ENCODE measurements at regions not wholly inside any gene's neighbourhood (a gene's known extent, or its start where the extent isn't known, plus 50 kb on each side); places are given as distances from the start of the nearest gene placed in this dataset.
"Not testable (repeated sequence)": the region's sequence is repeated elsewhere in the genome, so short reads cannot be mapped to it uniquely, and the experiment has no call there.

DNA sequence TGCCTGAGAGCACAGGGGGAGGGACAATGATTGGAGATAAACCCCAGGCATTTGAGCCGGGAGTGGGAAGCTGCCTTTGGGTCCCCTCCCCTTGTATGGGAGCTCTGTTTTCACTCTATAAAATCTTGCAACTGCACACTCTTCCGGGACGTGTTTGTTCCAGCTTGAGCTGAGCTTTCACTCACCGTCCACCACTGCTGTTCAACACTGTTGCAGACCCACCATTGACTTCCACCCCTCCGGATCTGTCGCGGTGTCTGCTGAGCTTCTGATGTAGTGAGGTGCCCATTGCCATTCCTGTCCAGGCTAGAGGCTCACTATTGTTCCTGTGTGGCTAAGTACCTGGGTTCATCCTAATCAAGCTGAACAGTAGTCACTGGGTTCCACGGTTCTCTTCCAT lies 231.6 kb upstream of the CWC22 start:
- Histone ChIP-seq H3K4me3 (no peak overlapping the region), H3F3A (ENCODE audit: insufficient read depth, low read depth) (no peaks in the 10 kb centered on the region), H4K20me1 (ENCODE audit: insufficient read depth) (no peaks in the 10 kb centered on the region), H3K27me3 (ENCODE audit: insufficient read depth, low read depth) (no peaks in the 10 kb centered on the region), H3K9me2 (ENCODE audit: insufficient read depth) (no peaks in the 10 kb centered on the region), H3K36me3 (ENCODE audit: low read depth) (no peaks in the 10 kb centered on the region), H3K9me3 (ENCODE audit: insufficient read depth, low read depth) (no peaks in the 10 kb centered on the region), H3K27ac (no peak overlapping the region), H3K4me1 (replicated peaks; ENCODE audit: insufficient read depth) (no peaks in the 10 kb centered on the region), H3K4me2 (no peak overlapping the region), H3K79me2 (ENCODE audit: low read depth) (no peaks in the 10 kb centered on the region), H2AFZ (no peak overlapping the region)
- ChIA-PET CTCF (no interaction called here), POLR2A (ENCODE audit: unreplicated experiment) (no interaction called here)
- no TSS peak for BruUV-seq (replicated peaks)
- no peak for TF ChIP-seq CTCF (conservative IDR thresholded peaks at IDR 0.05)
- no peak for TF ChIP-seq EZH2 (IDR thresholded peaks at IDR 0.05; ENCODE audit: low read depth)
- DNase-seq: no peak
- intact Hi-C loops (cut with micrococcal nuclease; ENCODE audit: unreplicated experiment): no loop called here

DNA sequence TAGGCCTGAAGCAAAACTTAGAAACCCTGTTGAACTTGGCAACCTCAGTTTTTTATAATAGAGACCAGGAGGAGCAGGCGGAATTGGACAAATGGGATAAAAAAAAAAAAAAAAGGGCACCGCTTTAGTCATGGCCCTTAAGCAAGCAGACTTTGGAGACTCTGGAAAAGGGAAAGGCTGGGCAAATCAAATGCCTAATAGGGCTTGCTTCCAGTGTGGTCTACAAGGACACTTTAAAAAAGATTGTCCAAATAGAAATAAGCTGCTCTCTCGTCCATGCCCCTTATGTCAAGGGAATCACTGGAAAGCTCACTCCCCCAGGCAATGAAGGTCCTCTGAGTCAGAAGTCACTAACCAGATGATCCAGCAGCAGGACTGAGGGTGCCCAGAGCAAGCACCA lies 229.0 kb upstream of the CWC22 start:
- POLR2A ChIA-PET (ENCODE audit: unreplicated experiment); BruUV-seq (replicated peaks); H3K4me2 ChIP-seq; H3K4me1 ChIP-seq (replicated peaks; ENCODE audit: insufficient read depth); H3K36me3 ChIP-seq (ENCODE audit: low read depth); H3K9me2 ChIP-seq (ENCODE audit: insufficient read depth); H3K27me3 ChIP-seq (ENCODE audit: insufficient read depth, low read depth); H4K20me1 ChIP-seq (ENCODE audit: insufficient read depth); DNase-seq; H3K79me2 ChIP-seq (ENCODE audit: low read depth); H2AFZ ChIP-seq; CTCF ChIA-PET; H3K9me3 ChIP-seq (ENCODE audit: insufficient read depth, low read depth); H3K4me3 ChIP-seq; H3F3A ChIP-seq (ENCODE audit: insufficient read depth, low read depth); H3K27ac ChIP-seq; intact Hi-C loops (cut with micrococcal nuclease; ENCODE audit: unreplicated experiment): not testable (repeated sequence)

DNA sequence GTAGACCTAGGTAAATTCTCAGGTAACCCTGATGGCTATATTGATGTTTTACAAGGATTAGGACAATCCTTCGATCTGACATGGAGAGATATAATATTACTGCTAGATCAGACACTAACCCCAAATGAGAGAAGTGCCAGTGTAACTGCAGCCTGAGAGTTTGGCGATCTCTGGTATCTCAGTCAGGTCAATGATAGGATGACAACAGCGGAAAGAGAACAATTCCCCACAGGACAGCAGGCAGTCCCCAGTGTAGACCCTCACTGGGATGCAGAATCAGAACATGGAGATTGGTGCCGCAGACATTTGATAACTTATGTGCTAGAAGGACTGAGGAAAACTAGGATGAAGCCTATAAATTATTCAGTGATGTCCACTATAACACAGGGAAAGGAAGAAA lies 228.4 kb upstream of the CWC22 start:
- H3K4me2 ChIP-seq; H3K9me2 ChIP-seq (ENCODE audit: insufficient read depth); H3K79me2 ChIP-seq (ENCODE audit: low read depth); H3K4me1 ChIP-seq (replicated peaks; ENCODE audit: insufficient read depth); BruUV-seq (replicated peaks); H2AFZ ChIP-seq; intact Hi-C loops (cut with micrococcal nuclease; ENCODE audit: unreplicated experiment); H3K36me3 ChIP-seq (ENCODE audit: low read depth); CTCF ChIA-PET; H3K27me3 ChIP-seq (ENCODE audit: insufficient read depth, low read depth); H3K27ac ChIP-seq; DNase-seq; POLR2A ChIA-PET (ENCODE audit: unreplicated experiment); H4K20me1 ChIP-seq (ENCODE audit: insufficient read depth); H3K9me3 ChIP-seq (ENCODE audit: insufficient read depth, low read depth); H3K4me3 ChIP-seq; H3F3A ChIP-seq (ENCODE audit: insufficient read depth, low read depth): not testable (repeated sequence)

GRCh38 chr2:180234991-180235390 lies 227.9 kb upstream of the CWC22 start:
- DNase-seq; POLR2A ChIA-PET (ENCODE audit: unreplicated experiment); H3K36me3 ChIP-seq (ENCODE audit: low read depth); H3K9me3 ChIP-seq (ENCODE audit: insufficient read depth, low read depth); H3K79me2 ChIP-seq (ENCODE audit: low read depth); H3F3A ChIP-seq (ENCODE audit: insufficient read depth, low read depth); intact Hi-C loops (cut with micrococcal nuclease; ENCODE audit: unreplicated experiment); H3K4me1 ChIP-seq (replicated peaks; ENCODE audit: insufficient read depth); CTCF ChIA-PET; H3K27ac ChIP-seq; H2AFZ ChIP-seq; H3K4me3 ChIP-seq; BruUV-seq (replicated peaks); H3K27me3 ChIP-seq (ENCODE audit: insufficient read depth, low read depth); H4K20me1 ChIP-seq (ENCODE audit: insufficient read depth); H3K4me2 ChIP-seq; H3K9me2 ChIP-seq (ENCODE audit: insufficient read depth): not testable (repeated sequence)

GRCh38 chr2:180231015-180231414 lies 223.9 kb upstream of the CWC22 start:
- TF ChIP-seq EZH2 (IDR thresholded peaks at IDR 0.05; ENCODE audit: low read depth): no peak
- no peak for TF ChIP-seq CTCF (conservative IDR thresholded peaks at IDR 0.05)
- CTCF ChIA-PET: no interaction called here

More at GRCh38 chr2:180231015-180231414, 223.9 kb upstream of the CWC22 start:
- Histone ChIP-seq H3K79me2 (ENCODE audit: low read depth) (no peaks in the 10 kb centered on the region), H3K27ac (no peak overlapping the region), H3K4me2 (no peak overlapping the region), H3K4me3 (no peak overlapping the region), H3K9me2 (ENCODE audit: insufficient read depth) (no peaks in the 10 kb centered on the region), H2AFZ (no peak overlapping the region), H3K9me3 (ENCODE audit: insufficient read depth, low read depth) (0 out of 2 replicates have a peak, but pooled peaks cover 2% of the 10 kb centered on the region), H3K27me3 (ENCODE audit: insufficient read depth, low read depth) (no peaks in the 10 kb centered on the region), H3F3A (ENCODE audit: insufficient read depth, low read depth) (no peaks in the 10 kb centered on the region), H4K20me1 (ENCODE audit: insufficient read depth) (no peaks in the 10 kb centered on the region), H3K4me1 (replicated peaks; ENCODE audit: insufficient read depth) (no peaks in the 10 kb centered on the region), H3K36me3 (ENCODE audit: low read depth) (no peaks in the 10 kb centered on the region)
- no TSS peak for BruUV-seq (replicated peaks)
- no peak for DNase-seq
- POLR2A ChIA-PET (ENCODE audit: unreplicated experiment): no interaction called here
- intact Hi-C loops (cut with micrococcal nuclease; ENCODE audit: unreplicated experiment): no loop called here
